ENCODE measurements at regions not wholly inside any gene's neighbourhood (a gene's known extent, or its start where the extent isn't known, plus 50 kb on each side); places are given as distances from the start of the nearest gene placed in this dataset.

- H3K36me3 ChIP-seq: no peaks in the 10 kb centered on the region
- H3K4me1 ChIP-seq: no peaks in the 10 kb centered on the region
- no peak for TF ChIP-seq EP300 (IDR thresholded peaks at IDR 0.05)
- no peak for TF ChIP-seq POLR2A (IDR thresholded peaks at IDR 0.05)
- TF ChIP-seq POLR2AphosphoS5 (IDR thresholded peaks at IDR 0.05): no peak
- TF ChIP-seq, protein P1, sequence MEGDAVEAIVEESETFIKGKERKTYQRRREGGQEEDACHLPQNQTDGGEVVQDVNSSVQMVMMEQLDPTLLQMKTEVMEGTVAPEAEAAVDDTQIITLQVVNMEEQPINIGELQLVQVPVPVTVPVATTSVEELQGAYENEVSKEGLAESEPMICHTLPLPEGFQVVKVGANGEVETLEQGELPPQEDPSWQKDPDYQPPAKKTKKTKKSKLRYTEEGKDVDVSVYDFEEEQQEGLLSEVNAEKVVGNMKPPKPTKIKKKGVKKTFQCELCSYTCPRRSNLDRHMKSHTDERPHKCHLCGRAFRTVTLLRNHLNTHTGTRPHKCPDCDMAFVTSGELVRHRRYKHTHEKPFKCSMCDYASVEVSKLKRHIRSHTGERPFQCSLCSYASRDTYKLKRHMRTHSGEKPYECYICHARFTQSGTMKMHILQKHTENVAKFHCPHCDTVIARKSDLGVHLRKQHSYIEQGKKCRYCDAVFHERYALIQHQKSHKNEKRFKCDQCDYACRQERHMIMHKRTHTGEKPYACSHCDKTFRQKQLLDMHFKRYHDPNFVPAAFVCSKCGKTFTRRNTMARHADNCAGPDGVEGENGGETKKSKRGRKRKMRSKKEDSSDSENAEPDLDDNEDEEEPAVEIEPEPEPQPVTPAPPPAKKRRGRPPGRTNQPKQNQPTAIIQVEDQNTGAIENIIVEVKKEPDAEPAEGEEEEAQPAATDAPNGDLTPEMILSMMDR (IDR thresholded peaks at IDR 0.05): no peak
- no peak overlapping the region for H3K27ac ChIP-seq
- no peaks in the 10 kb centered on the region for H3K9me3 ChIP-seq
- no peak for ATAC-seq
- 60 to 75% methylated on average over 1 to 3 of the region's 3 CpGs for WGBS, 2 donors (ENCODE audit: low coverage in 1 of 2)
- no peak overlapping the region for H3K4me3 ChIP-seq
- H3K27me3 ChIP-seq: no peaks in the 10 kb centered on the region
These were observed 316.9 kb upstream of the TSHZ3 start for GRCh38 chr19:31666126-31666525.

DNA sequence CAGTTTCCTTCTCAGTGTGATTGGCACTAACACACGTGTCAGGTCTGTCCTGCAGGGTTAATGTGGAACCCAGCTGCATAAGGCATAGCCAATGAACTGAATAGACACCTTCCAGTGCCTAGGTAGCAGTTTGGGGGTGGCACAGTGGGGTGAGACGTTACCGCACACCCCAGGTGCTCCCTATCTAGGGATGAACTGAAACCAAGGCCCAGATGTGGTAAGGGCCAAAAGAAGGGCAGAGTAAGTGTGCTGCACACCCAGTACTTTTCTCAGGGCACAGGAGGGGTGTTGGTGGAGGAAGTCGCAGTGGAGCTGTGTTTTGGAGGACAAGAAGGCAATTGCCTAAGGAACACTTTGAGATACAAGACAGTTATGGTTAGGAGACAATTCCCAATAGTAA, 317.9 kb upstream of the TSHZ3 start:
- no peak for TF ChIP-seq POLR2A (IDR thresholded peaks at IDR 0.05)
- no peak for TF ChIP-seq POLR2AphosphoS5 (IDR thresholded peaks at IDR 0.05)
- TF ChIP-seq, protein P1 (IDR thresholded peaks at IDR 0.05): no peak
- no peak for TF ChIP-seq EP300 (IDR thresholded peaks at IDR 0.05)
- Histone ChIP-seq H3K27ac (no peak overlapping the region), H3K4me3 (no peak overlapping the region), H3K36me3 (no peaks in the 10 kb centered on the region), H3K4me1 (no peaks in the 10 kb centered on the region), H3K27me3 (no peaks in the 10 kb centered on the region), H3K9me3 (no peaks in the 10 kb centered on the region)
- ATAC-seq: no peak
- 95 to 100% methylated on average over 1 to 2 of the region's 4 CpGs for WGBS, 2 donors (ENCODE audit: low coverage in 1 of 2)

DNA sequence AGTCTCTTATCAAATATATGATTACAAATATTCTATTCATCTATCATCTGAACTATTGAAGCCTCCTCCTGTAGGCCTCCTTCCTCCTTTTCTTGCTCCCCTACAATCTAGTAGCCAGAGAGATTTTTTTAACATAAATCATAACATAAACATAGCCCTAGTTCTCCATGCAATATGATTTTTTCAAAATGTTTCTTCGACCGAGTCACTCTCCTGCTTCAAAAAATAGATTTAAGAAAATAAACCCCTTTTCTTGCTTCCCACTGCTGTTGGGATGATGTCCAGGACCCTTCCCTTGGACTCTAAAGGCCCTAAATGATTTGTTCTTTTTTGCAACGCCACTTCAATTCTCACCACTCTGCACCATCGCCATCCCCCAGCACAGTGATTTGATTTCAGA, 319.7 kb upstream of the TSHZ3 start:
- Histone ChIP-seq H3K27me3 (no peaks in the 10 kb centered on the region), H3K36me3 (no peaks in the 10 kb centered on the region), H3K27ac (no peak overlapping the region), H3K4me1 (no peaks in the 10 kb centered on the region), H3K9me3 (no peaks in the 10 kb centered on the region), H3K4me3 (no peak overlapping the region)
- 70 to 100% methylated on average over 1 to 4 of the region's 4 CpGs for WGBS, 2 donors (ENCODE audit: low coverage in 1 of 2)
- ATAC-seq: no peak
- TF ChIP-seq, protein P1 (IDR thresholded peaks at IDR 0.05): no peak
- TF ChIP-seq EP300 (IDR thresholded peaks at IDR 0.05) (no peak), POLR2AphosphoS5 (IDR thresholded peaks at IDR 0.05) (no peak), POLR2A (IDR thresholded peaks at IDR 0.05) (no peak)

- TF ChIP-seq POLR2AphosphoS5 (IDR thresholded peaks at IDR 0.05): no peak
- TF ChIP-seq, protein P1 (IDR thresholded peaks at IDR 0.05): no peak
- TF ChIP-seq EP300 (IDR thresholded peaks at IDR 0.05): no peak
- no peak for TF ChIP-seq POLR2A (IDR thresholded peaks at IDR 0.05)
- no peaks in the 10 kb centered on the region for H3K36me3 ChIP-seq
- H3K4me3 ChIP-seq: no peak overlapping the region
- no peaks in the 10 kb centered on the region for H3K4me1 ChIP-seq
- H3K27me3 ChIP-seq: no peaks in the 10 kb centered on the region
- H3K27ac ChIP-seq: no peak overlapping the region
- 95 to 96% methylated on average over 3 to 6 of the region's 10 CpGs for WGBS, 2 donors (ENCODE audit: low coverage in 1 of 2)
- no peaks in the 10 kb centered on the region for H3K9me3 ChIP-seq
- ATAC-seq: no peak
These were observed 321.7 kb upstream of the TSHZ3 start for GRCh38 chr19:31670931-31671330.

DNA sequence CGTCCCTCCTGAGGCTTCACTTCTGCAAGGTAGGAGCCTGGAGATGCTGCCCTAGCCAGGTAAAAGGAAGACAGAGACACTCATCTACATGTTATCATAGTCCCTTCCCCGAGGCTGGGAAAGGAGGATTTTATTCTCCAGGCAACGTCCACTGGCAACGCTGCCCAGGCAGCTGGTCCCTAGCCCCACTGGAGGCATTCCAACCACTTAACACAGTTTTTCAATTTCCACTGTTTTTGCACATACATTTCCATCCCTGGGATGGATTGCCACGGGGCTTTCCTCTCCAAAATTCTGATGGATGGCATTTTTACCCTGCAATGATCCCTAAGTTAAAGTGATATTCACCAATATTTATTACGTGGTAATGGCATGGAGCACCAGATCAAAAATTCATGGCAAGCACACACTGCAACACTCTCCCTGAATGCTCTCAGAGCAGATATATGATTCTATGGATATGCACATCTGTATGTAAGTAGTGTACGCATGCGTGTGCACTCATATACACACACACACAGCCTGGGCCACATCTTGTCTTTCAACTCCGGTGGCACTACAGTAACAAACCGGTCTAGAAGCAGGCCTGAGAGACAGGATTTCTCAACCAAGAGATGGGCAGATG, 322.3 kb upstream of the TSHZ3 start:
- no peak for ATAC-seq

More for the DNA sequence above, 322.3 kb upstream of the TSHZ3 start:
- Histone ChIP-seq H3K4me3 (no peak overlapping the region), H3K36me3 (no peaks in the 10 kb centered on the region), H3K27ac (no peak overlapping the region), H3K9me3 (no peaks in the 10 kb centered on the region), H3K4me1 (no peaks in the 10 kb centered on the region), H3K27me3 (no peaks in the 10 kb centered on the region)
- WGBS, 2 donors (ENCODE audit: low coverage in 1 of 2): 84% methylated on average over 6 to 7 of the region's 10 CpGs
- TF ChIP-seq POLR2AphosphoS5 (IDR thresholded peaks at IDR 0.05) (no peak), EP300 (IDR thresholded peaks at IDR 0.05) (no peak), POLR2A (IDR thresholded peaks at IDR 0.05) (no peak)
- TF ChIP-seq, protein P1 (IDR thresholded peaks at IDR 0.05): no peak

Data from gastroesophageal sphincter (tissue), 4 donors.